Mesothelial cell of epicardium (in vitro differentiated cells): ENCODE measurements at regions not wholly inside any gene's neighbourhood (a gene's known extent, or its start where the extent isn't known, plus 50 kb on each side); places are given as distances from the start of the nearest gene placed in this dataset.

Experiments
- DNase-seq, 2 experiments: peaks; one replicate each; pipeline ENCODE4 v3.0.0; 2021; ENCODE audit warnings: low spot score in 2 of 2; ENCODE audit not compliant: unreplicated experiment in 2 of 2
- H3K27ac Mint-ChIP-seq: 2 replicates; pipeline ENCODE4 v1.8.0; 2021; ENCODE audit warnings: mixed read lengths
- H3K27me3 Mint-ChIP-seq: 2 replicates; pipeline ENCODE4 v1.8.0; 2021; ENCODE audit warnings: low read depth, mixed read lengths
- H3K36me3 Mint-ChIP-seq: 2 replicates; pipeline ENCODE4 v1.8.0; 2021; ENCODE audit warnings: mixed read lengths
- H3K4me1 Mint-ChIP-seq: 2 replicates; pipeline ENCODE4 v1.8.0; 2021; ENCODE audit warnings: mixed read lengths
- H3K4me3 Mint-ChIP-seq: 2 replicates; pipeline ENCODE4 v1.8.0; 2021; ENCODE audit warnings: mild to moderate bottlenecking, moderate library complexity, mixed read lengths
- H3K9me3 Mint-ChIP-seq: 2 replicates; pipeline ENCODE4 v1.8.0; 2021; ENCODE audit warnings: mixed read lengths
- CTCF ChIP-seq: fragments of 200-600 bp; sonication (generic); IDR thresholded peaks from one replicate; pipeline ENCODE4 v1.5.0; 2021; ENCODE audit warnings: antibody characterized with exemption; ENCODE audit not compliant: unreplicated experiment

GRCh38 chr6:113774127-113774825, 82.9 kb upstream of the MARCKS start:
- Mint-ChIP-seq H3K27ac (no peak overlapping the region), H3K36me3 (no peaks in the 10 kb centered on the region), H3K4me3 (no peak overlapping the region), H3K9me3 (no peaks in the 10 kb centered on the region), H3K27me3 (no peaks in the 10 kb centered on the region), H3K4me1 (peaks cover 14% of the 10 kb centered on the region)
- TF ChIP-seq CTCF = no peak
- no peak for DNase-seq

GRCh38 chr6:113776998-113777397, 80.1 kb upstream of the MARCKS start:
- H3K27ac Mint-ChIP-seq = no peak overlapping the region
- no peaks in the 10 kb centered on the region for H3K36me3 Mint-ChIP-seq
- H3K4me1 Mint-ChIP-seq = peaks cover 14% of the 10 kb centered on the region
- no peaks in the 10 kb centered on the region for H3K27me3 Mint-ChIP-seq
- no peak for DNase-seq
- TF ChIP-seq CTCF = no peak
- no peaks in the 10 kb centered on the region for H3K9me3 Mint-ChIP-seq
- H3K4me3 Mint-ChIP-seq = no peak overlapping the region

- no peak for TF ChIP-seq CTCF
- no peak overlapping the region for H3K27ac Mint-ChIP-seq
- no peak for DNase-seq
Observed at GRCh38 chr6:113777601-113778000, 79.5 kb upstream of the MARCKS start.

GRCh38 chr6:113779656-113780055, 77.5 kb upstream of the MARCKS start:
- no peak for TF ChIP-seq CTCF
- no peak overlapping the region for H3K27ac Mint-ChIP-seq
- no peaks in the 10 kb centered on the region for H3K27me3 Mint-ChIP-seq
- no peak for DNase-seq
- H3K9me3 Mint-ChIP-seq = no peaks in the 10 kb centered on the region
- no peak overlapping the region for H3K4me3 Mint-ChIP-seq
- H3K4me1 Mint-ChIP-seq = peaks cover 5% of the 10 kb centered on the region
- no peaks in the 10 kb centered on the region for H3K36me3 Mint-ChIP-seq

More at GRCh38 chr6:113777601-113778000, 79.5 kb upstream of the MARCKS start:
- Mint-ChIP-seq H3K4me1 (peaks cover 13% of the 10 kb centered on the region), H3K27me3 (no peaks in the 10 kb centered on the region), H3K4me3 (no peak overlapping the region), H3K9me3 (no peaks in the 10 kb centered on the region), H3K36me3 (no peaks in the 10 kb centered on the region)

GRCh38 chr6:113782636-113783035, 74.5 kb upstream of the MARCKS start:
- peaks cover 3% of the 10 kb centered on the region for H3K4me1 Mint-ChIP-seq
- no peak for DNase-seq
- no peaks in the 10 kb centered on the region for H3K27me3 Mint-ChIP-seq
- no peaks in the 10 kb centered on the region for H3K9me3 Mint-ChIP-seq
- H3K27ac Mint-ChIP-seq = no peak overlapping the region
- H3K4me3 Mint-ChIP-seq = no peak overlapping the region
- H3K36me3 Mint-ChIP-seq = no peaks in the 10 kb centered on the region
- TF ChIP-seq CTCF = no peak
